H1 (cell line): ENCODE measurements at regions not wholly inside any gene's neighbourhood (a gene's known extent, or its start where the extent isn't known, plus 50 kb on each side); places are given as distances from the start of the nearest gene placed in this dataset.

Source experiments
- CHD2 ChIP-seq: IDR thresholded peaks from 2 replicates; pipeline ENCODE4 v1.6.1; 2012; ENCODE audit warnings: low read length, improper control_type of control experiment
- CREB1 ChIP-seq: IDR thresholded peaks from 2 replicates; pipeline ENCODE4 v1.6.1; 2012; ENCODE audit warnings: inconsistent platforms
- EGR1 ChIP-seq: IDR thresholded peaks from 2 replicates; pipeline ENCODE4 v1.6.1; 2011; ENCODE audit warnings: low read depth, low read length, borderline replicate concordance
- GABPA ChIP-seq: IDR thresholded peaks from 2 replicates; pipeline ENCODE4 v1.6.1; 2011; ENCODE audit warnings: mild to moderate bottlenecking, low read length, moderate library complexity, borderline replicate concordance; ENCODE audit not compliant: insufficient read depth
- POLR2A ChIP-seq, 2 experiments: IDR thresholded peaks; 1 replicate in 1 of 2; 2 replicates in 1 of 2; pipeline ENCODE4 v1.6.1; 2011; ENCODE audit warnings: low read depth in 2 of 2, low read length in 2 of 2, mild to moderate bottlenecking in 2 of 2; ENCODE audit errors: control extremely low read depth in 1 of 2
- SP1 ChIP-seq: IDR thresholded peaks from 2 replicates; pipeline ENCODE4 v1.6.1; 2011; ENCODE audit warnings: low read depth, low read length
- SP2 ChIP-seq: IDR thresholded peaks from 2 replicates; pipeline ENCODE4 v1.6.1; 2012; ENCODE audit warnings: mild to moderate bottlenecking, low read length, inconsistent platforms

DNA sequence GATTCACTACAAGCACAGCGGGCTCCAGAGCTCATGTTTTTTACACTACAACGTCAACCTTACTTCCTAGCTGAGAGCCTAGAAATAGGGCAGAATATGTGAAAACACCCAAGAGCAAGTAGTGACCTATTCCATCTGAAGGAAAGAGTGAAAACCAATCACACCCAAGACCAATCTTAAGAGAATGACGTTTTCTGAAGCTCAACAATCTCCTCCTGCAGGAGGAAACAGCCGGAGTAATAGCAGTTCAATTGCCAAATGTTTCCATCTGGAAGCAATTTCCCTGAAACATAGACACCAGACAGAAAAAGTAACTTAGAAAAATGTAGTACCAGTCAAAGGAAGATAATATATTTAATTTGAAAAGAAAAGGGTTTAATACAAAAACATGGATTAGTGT, 142.4 kb downstream of the ANXA5 start (continued):
- TF ChIP-seq SP1 (no peak), POLR2A (IDR thresholded peaks at IDR 0.05; ENCODE audit: control extremely low read depth in 1 of 2, low read depth in 2 of 2, low read length in 2 of 2) (no peak), SP2 (no peak), CHD2 (no peak), CREB1 (no peak), EGR1 (no peak), GABPA (no peak)
